Lower leg skin (tissue), 3 donors: ENCODE measurements at regions not wholly inside any gene's neighbourhood (a gene's known extent, or its start where the extent isn't known, plus 50 kb on each side); places are given as distances from the start of the nearest gene placed in this dataset.

Experiments
- CTCF ChIP-seq, 3 donors: fragments of 450-650 bp; IDR thresholded peaks; one replicate each; pipeline ENCODE4 v1.5.1; 2016; ENCODE audit warnings: antibody characterized with exemption in 3 of 3, mild to moderate bottlenecking in 3 of 3, moderate library complexity in 2 of 3
- POLR2A ChIP-seq, 2 donors: fragments of 450-650 bp; IDR thresholded peaks; one replicate each; pipeline ENCODE4 v1.6.1; 2016 to 2017; ENCODE audit warnings: antibody characterized with exemption in 2 of 2, mild to moderate bottlenecking in 1 of 2, moderate library complexity in 1 of 2

GRCh38 chr20:21994203-21994602 lies 288.7 kb downstream of the PAX1 start:
- TF ChIP-seq CTCF (IDR thresholded peaks at IDR 0.05), result no peak
- TF ChIP-seq POLR2A (IDR thresholded peaks at IDR 0.05), result no peak
